C4-2B (cell line): ENCODE measurements at regions not wholly inside any gene's neighbourhood (a gene's known extent, or its start where the extent isn't known, plus 50 kb on each side); places are given as distances from the start of the nearest gene placed in this dataset.

ENCODE experiments used
- ZFX ChIP-seq: fragments of 450-650 bp; IDR thresholded peaks from 2 replicates; pipeline ENCODE4 v1.6.1; 2017
- TF ChIP-seq, protein P1 (sequence below): fragments of 450-650 bp; conservative IDR thresholded peaks from 2 replicates; pipeline ENCODE4 v1.5.1; 2017; ENCODE audit warnings: mild to moderate bottlenecking

GRCh38 chr14:83713732-83714131 is 1816.2 kb upstream of the FLRT2 start:
- TF ChIP-seq, protein P1, sequence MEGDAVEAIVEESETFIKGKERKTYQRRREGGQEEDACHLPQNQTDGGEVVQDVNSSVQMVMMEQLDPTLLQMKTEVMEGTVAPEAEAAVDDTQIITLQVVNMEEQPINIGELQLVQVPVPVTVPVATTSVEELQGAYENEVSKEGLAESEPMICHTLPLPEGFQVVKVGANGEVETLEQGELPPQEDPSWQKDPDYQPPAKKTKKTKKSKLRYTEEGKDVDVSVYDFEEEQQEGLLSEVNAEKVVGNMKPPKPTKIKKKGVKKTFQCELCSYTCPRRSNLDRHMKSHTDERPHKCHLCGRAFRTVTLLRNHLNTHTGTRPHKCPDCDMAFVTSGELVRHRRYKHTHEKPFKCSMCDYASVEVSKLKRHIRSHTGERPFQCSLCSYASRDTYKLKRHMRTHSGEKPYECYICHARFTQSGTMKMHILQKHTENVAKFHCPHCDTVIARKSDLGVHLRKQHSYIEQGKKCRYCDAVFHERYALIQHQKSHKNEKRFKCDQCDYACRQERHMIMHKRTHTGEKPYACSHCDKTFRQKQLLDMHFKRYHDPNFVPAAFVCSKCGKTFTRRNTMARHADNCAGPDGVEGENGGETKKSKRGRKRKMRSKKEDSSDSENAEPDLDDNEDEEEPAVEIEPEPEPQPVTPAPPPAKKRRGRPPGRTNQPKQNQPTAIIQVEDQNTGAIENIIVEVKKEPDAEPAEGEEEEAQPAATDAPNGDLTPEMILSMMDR: no peak
- TF ChIP-seq ZFX: no peak
